Sigmoid colon (tissue), 4 donors: ENCODE measurements at regions not wholly inside any gene's neighbourhood (a gene's known extent, or its start where the extent isn't known, plus 50 kb on each side); places are given as distances from the start of the nearest gene placed in this dataset.

Source experiments
- EP300 ChIP-seq, 4 donors: sonication (generic); formaldehyde crosslinking; IDR thresholded peaks; one replicate each; pipeline ENCODE4 v1.6.1; 2017; ENCODE audit warnings: antibody characterized with exemption in 4 of 4
- POLR2A ChIP-seq, 2 donors: fragments of 450-650 bp; IDR thresholded peaks; one replicate each; pipeline ENCODE4 v1.6.1; 2016; ENCODE audit warnings: antibody characterized with exemption in 2 of 2, mild to moderate bottlenecking in 2 of 2, moderate library complexity in 2 of 2
- POLR2AphosphoS5 ChIP-seq, 4 donors: sonication (generic); formaldehyde crosslinking; IDR thresholded peaks; one replicate each; pipeline ENCODE4 v1.6.1; 2017; ENCODE audit warnings: antibody characterized with exemption in 4 of 4
- TF ChIP-seq, protein P1 (sequence below), 4 experiments: fragments of 450-650 bp in 3 of 4; fragments of 200-600 bp in 1 of 4; IDR thresholded peaks; one replicate each; pipeline ENCODE4 v1.5.1; 2016 to 2019; ENCODE audit warnings: antibody characterized with exemption in 4 of 4, mild to moderate bottlenecking in 3 of 4, moderate library complexity in 2 of 4

DNA sequence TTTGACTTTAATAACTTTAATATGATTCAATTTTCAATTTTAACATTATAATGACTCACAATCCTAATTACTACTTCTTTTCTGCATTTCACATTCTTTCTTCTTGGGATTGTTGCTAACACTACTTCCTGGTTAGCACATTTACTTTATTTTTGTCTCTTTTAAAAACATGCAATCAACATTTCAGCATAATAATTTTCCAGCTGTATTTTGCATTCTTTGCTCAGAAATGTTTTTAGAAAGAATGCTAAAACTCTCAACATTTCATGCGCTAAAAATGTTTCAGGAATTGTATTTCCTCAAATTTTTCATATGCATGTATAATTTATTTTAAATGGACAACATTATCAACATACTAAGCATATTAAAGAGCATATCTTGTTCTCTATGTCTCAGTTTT, 1302.1 kb upstream of the GJE1 start:
- TF ChIP-seq, protein P1, sequence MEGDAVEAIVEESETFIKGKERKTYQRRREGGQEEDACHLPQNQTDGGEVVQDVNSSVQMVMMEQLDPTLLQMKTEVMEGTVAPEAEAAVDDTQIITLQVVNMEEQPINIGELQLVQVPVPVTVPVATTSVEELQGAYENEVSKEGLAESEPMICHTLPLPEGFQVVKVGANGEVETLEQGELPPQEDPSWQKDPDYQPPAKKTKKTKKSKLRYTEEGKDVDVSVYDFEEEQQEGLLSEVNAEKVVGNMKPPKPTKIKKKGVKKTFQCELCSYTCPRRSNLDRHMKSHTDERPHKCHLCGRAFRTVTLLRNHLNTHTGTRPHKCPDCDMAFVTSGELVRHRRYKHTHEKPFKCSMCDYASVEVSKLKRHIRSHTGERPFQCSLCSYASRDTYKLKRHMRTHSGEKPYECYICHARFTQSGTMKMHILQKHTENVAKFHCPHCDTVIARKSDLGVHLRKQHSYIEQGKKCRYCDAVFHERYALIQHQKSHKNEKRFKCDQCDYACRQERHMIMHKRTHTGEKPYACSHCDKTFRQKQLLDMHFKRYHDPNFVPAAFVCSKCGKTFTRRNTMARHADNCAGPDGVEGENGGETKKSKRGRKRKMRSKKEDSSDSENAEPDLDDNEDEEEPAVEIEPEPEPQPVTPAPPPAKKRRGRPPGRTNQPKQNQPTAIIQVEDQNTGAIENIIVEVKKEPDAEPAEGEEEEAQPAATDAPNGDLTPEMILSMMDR (IDR thresholded peaks at IDR 0.05): no peak
- TF ChIP-seq POLR2AphosphoS5 (IDR thresholded peaks at IDR 0.05) (no peak), POLR2A (IDR thresholded peaks at IDR 0.05) (no peak), EP300 (IDR thresholded peaks at IDR 0.05) (no peak)
